Thyroid gland (tissue), 4 donors: ENCODE measurements at regions not wholly inside any gene's neighbourhood (a gene's known extent, or its start where the extent isn't known, plus 50 kb on each side); places are given as distances from the start of the nearest gene placed in this dataset.
A peak's percentile ranks its signal among the peaks of the same experiment; 100 is the strongest.

Experiments used
- POLR2A ChIP-seq, 2 donors: fragments of 450-650 bp; IDR thresholded peaks; one replicate each; pipeline ENCODE4 v1.6.1; 2017; ENCODE audit warnings: antibody characterized with exemption in 2 of 2, mild to moderate bottlenecking in 2 of 2, moderate library complexity in 1 of 2
- TF ChIP-seq, protein P1 (sequence below), 6 experiments: fragments of 200-600 bp in 3 of 6; fragments of 450-650 bp in 3 of 6; sonication (generic) in 3 of 6; IDR thresholded peaks; one replicate each; pipeline ENCODE4 v1.5.1; 2016 to 2019; ENCODE audit warnings: antibody characterized with exemption in 6 of 6, mild to moderate bottlenecking in 2 of 6, inconsistent platforms in 1 of 6, moderate library complexity in 1 of 6

GRCh38 chrX:55342533-55343501, 78.1 kb upstream of the PAGE3 start:
- TF ChIP-seq POLR2A (IDR thresholded peaks at IDR 0.05) = no peak
- TF ChIP-seq, protein P1, sequence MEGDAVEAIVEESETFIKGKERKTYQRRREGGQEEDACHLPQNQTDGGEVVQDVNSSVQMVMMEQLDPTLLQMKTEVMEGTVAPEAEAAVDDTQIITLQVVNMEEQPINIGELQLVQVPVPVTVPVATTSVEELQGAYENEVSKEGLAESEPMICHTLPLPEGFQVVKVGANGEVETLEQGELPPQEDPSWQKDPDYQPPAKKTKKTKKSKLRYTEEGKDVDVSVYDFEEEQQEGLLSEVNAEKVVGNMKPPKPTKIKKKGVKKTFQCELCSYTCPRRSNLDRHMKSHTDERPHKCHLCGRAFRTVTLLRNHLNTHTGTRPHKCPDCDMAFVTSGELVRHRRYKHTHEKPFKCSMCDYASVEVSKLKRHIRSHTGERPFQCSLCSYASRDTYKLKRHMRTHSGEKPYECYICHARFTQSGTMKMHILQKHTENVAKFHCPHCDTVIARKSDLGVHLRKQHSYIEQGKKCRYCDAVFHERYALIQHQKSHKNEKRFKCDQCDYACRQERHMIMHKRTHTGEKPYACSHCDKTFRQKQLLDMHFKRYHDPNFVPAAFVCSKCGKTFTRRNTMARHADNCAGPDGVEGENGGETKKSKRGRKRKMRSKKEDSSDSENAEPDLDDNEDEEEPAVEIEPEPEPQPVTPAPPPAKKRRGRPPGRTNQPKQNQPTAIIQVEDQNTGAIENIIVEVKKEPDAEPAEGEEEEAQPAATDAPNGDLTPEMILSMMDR (IDR thresholded peaks at IDR 0.05) = peak in 4 of 6 experiments; percentile 19 to 48 (median 40)
